ENCODE measurements at regions not wholly inside any gene's neighbourhood (a gene's known extent, or its start where the extent isn't known, plus 50 kb on each side); places are given as distances from the start of the nearest gene placed in this dataset.
A peak's percentile ranks its signal among the peaks of the same experiment; 100 is the strongest.

- in situ Hi-C loops (cut with MboI) (no loop called here), intact Hi-C loops (cut with micrococcal nuclease) (no loop called here)
- peaks cover 8 to 32% of the 10 kb centered on the region in 2 experiments; a peak in 4 of 5 replicates for H3K27me3 ChIP-seq (ENCODE audit: control insufficient read depth in 2 of 2, insufficient read depth in 2 of 2, low read length in 2 of 2)
- no peak for FAIRE-seq
- H3K4me3 ChIP-seq: no peak overlapping the region
- H3K9ac ChIP-seq (ENCODE audit: insufficient read depth in 1 of 2, low read depth in 2 of 2, low read length in 2 of 2): no peak overlapping the region
- WGBS (ENCODE audit: insufficient coverage, low coverage, missing lambda C conversion rate): 4% methylated on average over 16 of the region's 17 CpGs
- no peaks in the 10 kb centered on the region for H3K9me1 ChIP-seq (ENCODE audit: control insufficient read depth, insufficient read depth, low read length)
- BruUV-seq (replicated peaks): no TSS peak
- H2AFZ ChIP-seq (ENCODE audit: low read depth, low read length): no peak overlapping the region
- no peak for DNase-seq (ENCODE audit: extremely low read depth in 1 of 4, low spot score in 3 of 4)
- H3K79me2 ChIP-seq (ENCODE audit: control insufficient read depth, insufficient read depth, low read length): no peaks in the 10 kb centered on the region
- peak; percentile 24; the same call in 2 of the 3 replicates for ATAC-seq
- H3K4me1 ChIP-seq (replicated peaks in 1 of 2; ENCODE audit: control insufficient read depth in 2 of 2, insufficient read depth in 2 of 2, low read length in 2 of 2): peaks cover 0 to 8% of the 10 kb centered on the region in 2 experiments; a peak in 2 of 5 replicates
- no peaks in the 10 kb centered on the region for H3K9me3 ChIP-seq (replicated peaks; ENCODE audit: control insufficient read depth, insufficient read depth, low read depth, low read length)
- TF ChIP-seq TEAD2 (tag; IDR thresholded peaks at IDR 0.05): no peak
- TF ChIP-seq ZNF609 (CRISPR knock-in tag; IDR thresholded peaks at IDR 0.05; ENCODE audit: borderline replicate concordance): no peak
- H3K36me3 ChIP-seq (ENCODE audit: control insufficient read depth, insufficient read depth, low read length): no peaks in the 10 kb centered on the region
- H4K20me1 ChIP-seq (replicated peaks; ENCODE audit: control insufficient read depth, insufficient read depth, low read length): no peaks in the 10 kb centered on the region; the same call in 1 of the 2 replicates
- no peak overlapping the region for H3K4me2 ChIP-seq (ENCODE audit: insufficient read depth, low read length)
- H3K27ac ChIP-seq (ENCODE audit: extremely low read depth, low read depth, low read length): no peak overlapping the region
- ChIA-PET CTCF (ENCODE audit: low intra/inter-chr PET ratio) (no interaction called here), POLR2A (interaction anchor here (0.6 to 0.7 kb wide), 2 partner anchors 74 to 753 kb away, joined by 3 read pairs; no protein-coding TSS in a partner anchor)
Observed at GRCh38 chr15:93179700-93180102, 90.7 kb upstream of the RGMA start.

Measured in K562 (cell line).